ENCODE measurements at regions not wholly inside any gene's neighbourhood (a gene's known extent, or its start where the extent isn't known, plus 50 kb on each side); places are given as distances from the start of the nearest gene placed in this dataset.
"Not testable (repeated sequence)": the region's sequence is repeated elsewhere in the genome, so short reads cannot be mapped to it uniquely, and the experiment has no call there.

DNA sequence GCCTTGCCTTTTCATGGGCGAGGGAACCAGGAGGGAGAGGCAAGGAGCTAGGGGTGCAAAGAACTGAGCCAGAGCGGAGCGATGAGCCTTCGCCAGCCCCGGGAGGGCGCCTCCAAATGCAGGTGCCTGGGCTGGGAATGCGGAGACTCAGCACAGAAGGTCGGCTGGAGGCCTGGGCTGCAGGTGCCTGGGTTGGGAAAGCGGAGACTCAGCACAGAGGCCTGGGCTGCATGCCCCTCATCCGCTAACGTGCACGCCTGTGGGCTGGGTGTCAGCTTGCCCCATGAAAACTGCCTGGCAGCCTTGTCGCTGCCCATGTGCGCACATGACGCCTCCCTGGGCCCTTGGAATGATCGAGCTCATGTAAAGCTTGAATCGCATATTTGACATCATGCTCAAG, 51.8 kb downstream of the POM121L12 start:
- DNase-seq, result no peak

DNA sequence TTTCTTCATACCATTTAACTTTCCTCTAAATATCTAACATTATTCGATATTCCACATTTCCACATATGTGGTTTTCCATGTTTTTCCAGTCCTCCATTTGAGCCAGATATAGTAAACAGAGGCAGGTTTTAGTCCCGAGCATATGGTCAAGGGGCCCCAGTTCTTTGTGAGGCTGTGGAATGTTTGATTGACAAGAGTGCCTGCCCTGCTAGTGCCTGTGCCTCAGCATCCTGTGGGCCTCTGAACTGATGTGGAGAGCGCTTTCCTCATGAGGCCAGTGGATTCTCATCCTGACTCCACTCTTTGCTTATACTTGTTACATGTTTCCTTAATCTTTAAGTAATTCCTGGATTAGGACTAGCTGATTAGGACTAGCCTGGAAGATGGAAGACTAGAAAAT, 58.8 kb downstream of the POM121L12 start:
- no peak for DNase-seq

DNA sequence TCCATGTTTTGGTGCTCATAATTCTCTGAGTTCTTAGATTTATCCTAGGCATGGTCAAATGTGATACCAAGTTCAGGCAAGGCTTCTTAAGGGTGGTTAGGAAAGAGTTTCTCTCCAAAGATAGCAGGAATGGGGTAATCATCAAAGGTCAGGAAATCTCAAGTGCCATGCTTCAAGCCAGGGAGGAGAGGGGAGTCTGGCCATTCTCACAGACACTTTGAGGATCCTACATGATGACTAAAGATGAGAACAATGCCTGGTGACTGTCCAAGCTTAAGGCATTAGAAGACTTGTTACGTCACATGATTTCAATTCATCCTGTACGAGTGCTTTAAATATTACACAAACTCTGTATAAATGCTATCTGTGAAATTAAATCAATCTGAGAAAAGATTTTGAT, 59.4 kb downstream of the POM121L12 start:
- DNase-seq, result no peak

GRCh38 chr7:53095731-53096501, 60.5 kb downstream of the POM121L12 start:
- no peak for DNase-seq

GRCh38 chr7:53100091-53100490, 64.7 kb downstream of the POM121L12 start:
- no peak for DNase-seq

GRCh38 chr7:53101026-53101425, 65.6 kb downstream of the POM121L12 start:
- DNase-seq, result no peak

DNA sequence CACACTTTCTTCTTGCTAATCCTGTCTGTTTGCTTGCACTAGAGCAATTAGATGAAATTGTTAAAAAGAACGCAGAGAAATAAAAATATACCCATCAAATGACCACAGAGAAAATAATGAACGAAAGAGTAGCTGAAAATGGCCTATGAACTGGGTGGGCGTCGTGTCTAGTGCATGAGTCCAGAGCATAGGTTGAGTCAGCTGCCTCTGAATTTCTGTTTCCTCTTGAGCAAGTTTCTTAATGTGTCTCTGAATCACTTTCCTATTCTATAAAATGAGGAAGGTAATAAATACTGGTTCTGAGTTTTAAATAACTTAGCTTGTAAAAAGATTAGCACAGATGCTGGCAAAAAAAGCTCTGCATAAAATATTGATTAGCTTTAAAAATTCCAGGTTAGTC, 75.0 kb downstream of the POM121L12 start:
- no peak for DNase-seq

DNA sequence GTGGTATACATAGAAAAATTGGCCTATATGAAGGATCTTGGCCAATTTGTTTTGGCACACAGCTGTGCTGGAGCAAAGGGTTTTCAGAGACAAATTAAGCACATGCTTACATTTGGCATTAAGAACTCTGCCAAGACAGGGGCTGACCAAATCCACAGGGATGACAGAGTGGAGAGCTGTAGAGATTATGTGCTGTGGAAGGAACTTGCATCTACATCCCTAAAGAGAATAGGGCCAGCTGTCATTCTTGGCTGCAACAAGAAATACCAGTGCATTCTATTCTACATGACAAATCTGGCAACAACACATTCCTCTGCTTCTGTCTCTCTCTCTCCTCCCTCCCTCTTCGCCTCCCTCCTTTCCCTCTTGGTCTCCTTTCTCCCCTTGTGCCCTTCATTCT, 75.6 kb downstream of the POM121L12 start:
- DNase-seq, result no peak

- DNase-seq, result no peak
These were observed 78.0 kb downstream of the POM121L12 start for GRCh38 chr7:53113424-53113823.

DNA sequence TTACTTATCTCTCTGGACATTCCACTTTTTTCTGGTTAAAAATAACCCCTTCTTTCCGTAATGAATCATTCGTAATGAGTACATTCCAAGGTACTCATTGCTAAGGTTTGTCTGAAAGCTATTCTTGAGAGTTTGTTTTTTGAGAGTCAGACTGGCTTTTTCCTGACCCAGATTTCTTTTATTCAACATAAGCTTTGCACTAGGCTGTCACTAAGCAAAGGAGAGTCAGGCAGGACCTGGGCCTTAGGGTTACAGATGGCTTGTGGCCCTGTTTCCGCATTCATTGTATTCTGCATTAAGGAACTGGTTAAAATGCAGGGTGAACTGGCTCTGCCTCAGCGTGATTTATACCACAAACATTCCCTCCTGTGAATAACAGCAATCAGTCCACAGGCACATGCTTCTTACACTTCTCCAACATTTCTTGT, 84.1 kb downstream of the POM121L12 start:
- no peak for DNase-seq

GRCh38 chr7:53121374-53121773, 85.9 kb downstream of the POM121L12 start:
- no peak for DNase-seq

DNA sequence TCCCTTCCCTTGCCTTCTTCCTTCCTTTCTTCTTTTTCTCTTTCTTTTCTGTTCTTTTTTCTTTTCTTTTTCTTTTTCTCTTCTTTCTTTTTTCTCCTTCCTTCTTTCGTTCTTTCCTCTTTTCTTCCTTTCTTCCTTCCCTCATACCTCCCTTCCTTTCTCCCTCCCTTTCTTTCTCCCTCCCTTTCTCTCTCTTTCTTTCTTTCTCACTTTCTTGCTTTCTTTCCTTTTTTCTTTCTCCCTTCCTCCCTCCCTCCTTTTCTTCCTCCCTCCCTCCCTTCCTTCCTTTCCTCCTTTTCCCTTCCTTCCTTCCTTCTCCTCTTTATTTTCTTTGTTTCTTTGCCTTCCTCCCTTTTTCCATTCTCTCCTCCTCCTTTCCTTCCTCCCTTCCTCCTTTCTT, 96.3 kb downstream of the POM121L12 start:
- DNase-seq, result no peak

GRCh38 chr7:53151496-53151895, 116.1 kb downstream of the POM121L12 start:
- no peak for DNase-seq

DNA sequence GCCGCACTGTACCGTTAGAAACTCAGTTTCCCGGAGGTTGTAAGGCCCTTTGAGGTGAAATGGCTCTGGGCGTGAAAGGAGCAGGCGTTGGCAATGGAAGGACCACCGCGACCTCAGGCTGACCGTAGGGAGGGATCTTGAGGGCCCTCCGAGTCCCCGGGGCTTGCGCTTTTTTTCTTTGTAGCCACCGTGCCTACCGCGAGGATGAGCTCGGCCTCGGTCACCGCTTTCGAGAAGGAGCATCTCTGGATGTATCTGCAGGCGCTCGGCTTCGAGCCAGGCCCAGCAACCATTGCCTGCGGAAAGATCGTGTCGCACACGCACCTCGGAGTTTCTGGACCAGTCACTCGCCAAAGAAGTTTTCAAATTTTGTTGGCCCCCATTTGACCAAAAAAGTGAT, 151.8 kb downstream of the POM121L12 start:
- not testable (repeated sequence) for DNase-seq

- DNase-seq, result no peak
These were observed 155.8 kb downstream of the POM121L12 start for GRCh38 chr7:53191191-53191695.

- DNase-seq, result no peak
These were observed 156.5 kb downstream of the POM121L12 start for GRCh38 chr7:53191836-53192443.

- no peak for DNase-seq
These were observed 169.6 kb downstream of the POM121L12 start for GRCh38 chr7:53205006-53205405.

DNA sequence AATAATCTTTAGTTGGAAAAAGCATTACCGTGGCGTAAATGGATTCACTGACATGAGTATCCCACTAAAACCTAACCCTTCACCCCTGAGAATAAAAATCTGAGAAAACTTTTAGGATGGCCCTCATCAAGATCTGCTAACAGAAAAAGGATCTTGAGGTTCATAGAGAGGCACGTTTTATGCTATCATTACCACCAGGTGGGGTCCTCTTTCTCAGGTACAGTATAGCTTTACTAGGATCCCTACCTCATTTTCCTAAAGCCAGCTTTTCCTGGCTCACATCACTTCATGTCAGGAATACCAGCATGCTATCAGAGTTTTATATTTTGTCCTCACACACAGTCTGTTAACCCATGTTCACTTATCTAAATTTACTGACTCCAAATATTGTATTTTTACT, 173.7 kb downstream of the POM121L12 start:
- DNase-seq, result no peak

DNA sequence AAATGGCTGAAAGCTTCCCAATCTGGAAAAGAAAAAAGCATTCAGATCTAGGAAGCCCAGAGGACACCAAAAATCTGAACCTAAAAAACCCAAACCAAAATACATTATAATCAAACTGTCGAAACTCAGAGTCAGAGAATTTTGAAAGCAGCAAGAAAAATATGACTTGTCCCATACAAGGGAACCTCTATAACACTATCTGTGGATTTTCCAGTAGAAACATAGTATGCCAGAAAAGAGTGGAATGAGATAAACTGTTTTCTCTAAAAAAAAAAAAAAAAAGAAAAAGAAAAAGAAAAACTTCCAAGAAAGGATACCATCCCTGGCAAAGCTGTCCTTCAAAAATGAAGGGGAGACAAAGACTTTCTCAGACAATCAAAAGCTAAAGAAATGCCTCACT, 179.0 kb downstream of the POM121L12 start:
- DNase-seq, result no peak

GRCh38 chr7:53218730-53219504, 183.5 kb downstream of the POM121L12 start:
- no peak for DNase-seq

DNA sequence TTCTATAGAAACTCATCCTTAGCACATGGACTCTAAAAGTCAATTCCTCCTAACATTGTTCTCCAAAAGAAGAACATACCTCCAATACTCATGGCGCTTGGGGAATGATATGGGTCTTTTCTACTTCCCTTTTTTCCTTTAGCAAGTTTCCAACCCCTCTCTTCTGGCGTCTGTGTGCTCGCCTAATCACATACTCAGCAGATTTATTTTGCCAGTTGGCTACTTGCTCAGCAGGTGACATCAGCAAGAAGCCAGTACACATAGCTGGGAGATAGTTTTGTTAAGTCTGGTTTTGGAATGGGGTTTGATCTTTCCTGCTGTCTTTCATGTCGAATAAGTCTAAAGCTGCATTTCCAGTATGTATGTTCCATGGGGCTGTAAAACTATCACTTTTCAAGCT, 193.8 kb downstream of the POM121L12 start:
- no peak for DNase-seq

DNA sequence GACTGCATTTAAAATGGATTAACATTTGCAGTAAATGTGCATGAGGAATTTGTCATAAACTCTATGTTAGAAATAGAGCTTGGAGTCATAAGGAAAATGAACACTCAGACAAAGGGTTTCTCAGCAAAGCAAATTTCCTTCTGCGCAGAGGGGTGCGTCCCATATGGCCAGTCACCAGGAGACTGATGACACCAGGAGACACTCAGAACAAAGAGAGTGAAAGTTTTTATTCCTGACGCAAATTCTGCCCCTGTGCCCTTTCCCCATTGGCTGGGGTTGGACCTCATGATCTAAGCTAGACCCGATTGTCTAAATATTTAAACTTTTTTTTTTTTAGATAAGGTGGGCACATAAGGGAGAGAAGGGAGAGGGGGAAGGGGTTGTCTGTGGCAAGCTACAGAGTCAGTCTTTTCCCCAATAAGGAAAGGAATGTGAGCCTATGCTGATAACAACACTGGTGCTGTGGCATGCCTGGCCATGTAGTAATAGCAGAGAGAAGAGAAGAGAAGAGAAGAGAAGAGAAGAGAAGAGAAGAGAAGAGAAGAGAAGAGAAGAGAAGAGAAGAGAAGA, 202.0 kb downstream of the POM121L12 start:
- no peak for DNase-seq

- no peak for DNase-seq
These were observed 202.7 kb downstream of the POM121L12 start for GRCh38 chr7:53238021-53238605.
